ENCODE measurements at regions not wholly inside any gene's neighbourhood (a gene's known extent, or its start where the extent isn't known, plus 50 kb on each side); places are given as distances from the start of the nearest gene placed in this dataset.

GRCh38 chr4:147310312-147310711, 170.6 kb upstream of the EDNRA start:
- ChIA-PET CTCF (no interaction called here), POLR2A (no interaction called here)
- Histone ChIP-seq H3K36me3 (ENCODE audit: control insufficient read depth, insufficient read depth, low read length) (no peaks in the 10 kb centered on the region), H3K27me3 (ENCODE audit: control insufficient read depth, insufficient read depth, low read length) (no peaks in the 10 kb centered on the region), H3K4me3 (ENCODE audit: low read depth, low read length) (no peak overlapping the region)
- TF ChIP-seq CTCF (IDR thresholded peaks at IDR 0.05; ENCODE audit: insufficient read depth, low read depth, low read length), result no peak
- DNase-seq (ENCODE audit: low read depth), result no peak

- CTCF ChIA-PET, result interaction anchor here (0.9 to 1.0 kb wide), 2 partner anchors 8 to 151 kb away, joined by 3 read pairs; no protein-coding TSS in a partner anchor
- TF ChIP-seq CTCF (IDR thresholded peaks at IDR 0.05; ENCODE audit: insufficient read depth, low read depth, low read length), result no peak
- H3K27me3 ChIP-seq (ENCODE audit: control insufficient read depth, insufficient read depth, low read length), result no peaks in the 10 kb centered on the region
- no peaks in the 10 kb centered on the region for H3K36me3 ChIP-seq (ENCODE audit: control insufficient read depth, insufficient read depth, low read length)
- H3K4me3 ChIP-seq (ENCODE audit: low read depth, low read length), result no peak overlapping the region
- POLR2A ChIA-PET, result no interaction called here
- DNase-seq (ENCODE audit: low read depth), result no peak
Observed at GRCh38 chr4:147311956-147312355, 168.9 kb upstream of the EDNRA start.

- POLR2A ChIA-PET, result no interaction called here
- CTCF ChIA-PET, result interaction anchor here (0.9 to 1.0 kb wide), 2 partner anchors 8 to 152 kb away, joined by 3 read pairs; no protein-coding TSS in a partner anchor
- no peak for TF ChIP-seq CTCF (IDR thresholded peaks at IDR 0.05; ENCODE audit: insufficient read depth, low read depth, low read length)
- H3K36me3 ChIP-seq (ENCODE audit: control insufficient read depth, insufficient read depth, low read length), result no peaks in the 10 kb centered on the region
- no peaks in the 10 kb centered on the region for H3K27me3 ChIP-seq (ENCODE audit: control insufficient read depth, insufficient read depth, low read length)
- no peak for DNase-seq (ENCODE audit: low read depth)
- H3K4me3 ChIP-seq (ENCODE audit: low read depth, low read length), result no peak overlapping the region
Observed at GRCh38 chr4:147312376-147313046, 168.4 kb upstream of the EDNRA start.

- Histone ChIP-seq H3K4me3 (ENCODE audit: low read depth, low read length) (no peak overlapping the region), H3K27me3 (ENCODE audit: control insufficient read depth, insufficient read depth, low read length) (no peaks in the 10 kb centered on the region), H3K36me3 (ENCODE audit: control insufficient read depth, insufficient read depth, low read length) (no peaks in the 10 kb centered on the region)
- no peak for DNase-seq (ENCODE audit: low read depth)
- no peak for TF ChIP-seq CTCF (IDR thresholded peaks at IDR 0.05; ENCODE audit: insufficient read depth, low read depth, low read length)
- ChIA-PET POLR2A (no interaction called here), CTCF (no interaction called here)
Observed at GRCh38 chr4:147313108-147313507, 167.8 kb upstream of the EDNRA start.

- Histone ChIP-seq H3K27me3 (ENCODE audit: control insufficient read depth, insufficient read depth, low read length) (no peaks in the 10 kb centered on the region), H3K4me3 (ENCODE audit: low read depth, low read length) (no peak overlapping the region), H3K36me3 (ENCODE audit: control insufficient read depth, insufficient read depth, low read length) (no peaks in the 10 kb centered on the region)
- ChIA-PET POLR2A (no interaction called here), CTCF (interaction anchor here (1.7 kb wide), 1 partner anchor 12 kb away, joined by 4 read pairs; no protein-coding TSS in a partner anchor)
- no peak for DNase-seq (ENCODE audit: low read depth)
- no peak for TF ChIP-seq CTCF (IDR thresholded peaks at IDR 0.05; ENCODE audit: insufficient read depth, low read depth, low read length)
Observed at GRCh38 chr4:147318586-147318985, 162.3 kb upstream of the EDNRA start.

Data from BJ (cell line).